ENCODE measurements at regions not wholly inside any gene's neighbourhood (a gene's known extent, or its start where the extent isn't known, plus 50 kb on each side); places are given as distances from the start of the nearest gene placed in this dataset.
"Not testable (repeated sequence)": the region's sequence is repeated elsewhere in the genome, so short reads cannot be mapped to it uniquely, and the experiment has no call there.

DNA sequence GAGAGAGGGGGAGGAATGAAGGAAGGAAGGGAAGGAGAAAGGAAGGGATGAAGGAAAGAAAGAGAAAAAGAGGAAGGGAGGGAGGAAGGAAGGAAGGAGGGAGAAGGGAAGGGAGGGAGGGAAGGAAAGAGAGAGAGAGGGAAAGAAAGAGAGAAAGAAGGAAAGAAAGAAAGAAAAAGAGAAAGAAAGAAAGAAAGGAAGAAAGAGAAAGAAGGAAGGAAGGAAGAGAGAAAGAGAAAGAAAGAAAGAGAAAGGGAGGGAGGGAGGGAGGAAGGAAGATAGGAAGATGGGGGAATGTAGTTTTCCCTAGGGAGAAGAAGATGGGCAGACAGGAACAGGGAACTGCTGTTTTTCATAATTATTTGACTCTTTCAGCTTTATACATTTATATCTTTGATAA lies 115.1 kb upstream of the CXADR start:
- no peaks in the 10 kb centered on the region for H3K27me3 ChIP-seq (ENCODE audit: insufficient read depth)
- H3K79me2 ChIP-seq (replicated peaks; ENCODE audit: insufficient read depth) = no peaks in the 10 kb centered on the region
- no peak overlapping the region for H3K27ac ChIP-seq (ENCODE audit: low read depth)
- ATAC-seq (no peak), DNase-seq (ENCODE audit: low spot score) (no peak)
- no peak overlapping the region for H3K4me2 ChIP-seq
- no peaks in the 10 kb centered on the region for H3K36me3 Mint-ChIP-seq (ENCODE audit: low read depth)
- no peaks in the 10 kb centered on the region; the same call in 2 of the 3 replicates for H3K4me1 Mint-ChIP-seq
- H3K9me2 ChIP-seq (ENCODE audit: insufficient read depth) = no peaks in the 10 kb centered on the region
- H3K27ac Mint-ChIP-seq = no peak overlapping the region
- no peak overlapping the region for H2AFZ ChIP-seq
- H3K4me3 Mint-ChIP-seq = no peak overlapping the region
- no peaks in the 10 kb centered on the region for H3K27me3 Mint-ChIP-seq (ENCODE audit: insufficient read depth, low read depth, poor library complexity)
- H3K4me3 ChIP-seq = no peak overlapping the region
- H3K9me3 Mint-ChIP-seq = no peaks in the 10 kb centered on the region
- H3K36me3 ChIP-seq (ENCODE audit: insufficient read depth) = no peaks in the 10 kb centered on the region
- no peaks in the 10 kb centered on the region for H3K4me1 ChIP-seq (ENCODE audit: insufficient read depth)
- no peaks in the 10 kb centered on the region for H4K20me1 ChIP-seq (replicated peaks; ENCODE audit: insufficient read depth)
- TF ChIP-seq, protein P1, sequence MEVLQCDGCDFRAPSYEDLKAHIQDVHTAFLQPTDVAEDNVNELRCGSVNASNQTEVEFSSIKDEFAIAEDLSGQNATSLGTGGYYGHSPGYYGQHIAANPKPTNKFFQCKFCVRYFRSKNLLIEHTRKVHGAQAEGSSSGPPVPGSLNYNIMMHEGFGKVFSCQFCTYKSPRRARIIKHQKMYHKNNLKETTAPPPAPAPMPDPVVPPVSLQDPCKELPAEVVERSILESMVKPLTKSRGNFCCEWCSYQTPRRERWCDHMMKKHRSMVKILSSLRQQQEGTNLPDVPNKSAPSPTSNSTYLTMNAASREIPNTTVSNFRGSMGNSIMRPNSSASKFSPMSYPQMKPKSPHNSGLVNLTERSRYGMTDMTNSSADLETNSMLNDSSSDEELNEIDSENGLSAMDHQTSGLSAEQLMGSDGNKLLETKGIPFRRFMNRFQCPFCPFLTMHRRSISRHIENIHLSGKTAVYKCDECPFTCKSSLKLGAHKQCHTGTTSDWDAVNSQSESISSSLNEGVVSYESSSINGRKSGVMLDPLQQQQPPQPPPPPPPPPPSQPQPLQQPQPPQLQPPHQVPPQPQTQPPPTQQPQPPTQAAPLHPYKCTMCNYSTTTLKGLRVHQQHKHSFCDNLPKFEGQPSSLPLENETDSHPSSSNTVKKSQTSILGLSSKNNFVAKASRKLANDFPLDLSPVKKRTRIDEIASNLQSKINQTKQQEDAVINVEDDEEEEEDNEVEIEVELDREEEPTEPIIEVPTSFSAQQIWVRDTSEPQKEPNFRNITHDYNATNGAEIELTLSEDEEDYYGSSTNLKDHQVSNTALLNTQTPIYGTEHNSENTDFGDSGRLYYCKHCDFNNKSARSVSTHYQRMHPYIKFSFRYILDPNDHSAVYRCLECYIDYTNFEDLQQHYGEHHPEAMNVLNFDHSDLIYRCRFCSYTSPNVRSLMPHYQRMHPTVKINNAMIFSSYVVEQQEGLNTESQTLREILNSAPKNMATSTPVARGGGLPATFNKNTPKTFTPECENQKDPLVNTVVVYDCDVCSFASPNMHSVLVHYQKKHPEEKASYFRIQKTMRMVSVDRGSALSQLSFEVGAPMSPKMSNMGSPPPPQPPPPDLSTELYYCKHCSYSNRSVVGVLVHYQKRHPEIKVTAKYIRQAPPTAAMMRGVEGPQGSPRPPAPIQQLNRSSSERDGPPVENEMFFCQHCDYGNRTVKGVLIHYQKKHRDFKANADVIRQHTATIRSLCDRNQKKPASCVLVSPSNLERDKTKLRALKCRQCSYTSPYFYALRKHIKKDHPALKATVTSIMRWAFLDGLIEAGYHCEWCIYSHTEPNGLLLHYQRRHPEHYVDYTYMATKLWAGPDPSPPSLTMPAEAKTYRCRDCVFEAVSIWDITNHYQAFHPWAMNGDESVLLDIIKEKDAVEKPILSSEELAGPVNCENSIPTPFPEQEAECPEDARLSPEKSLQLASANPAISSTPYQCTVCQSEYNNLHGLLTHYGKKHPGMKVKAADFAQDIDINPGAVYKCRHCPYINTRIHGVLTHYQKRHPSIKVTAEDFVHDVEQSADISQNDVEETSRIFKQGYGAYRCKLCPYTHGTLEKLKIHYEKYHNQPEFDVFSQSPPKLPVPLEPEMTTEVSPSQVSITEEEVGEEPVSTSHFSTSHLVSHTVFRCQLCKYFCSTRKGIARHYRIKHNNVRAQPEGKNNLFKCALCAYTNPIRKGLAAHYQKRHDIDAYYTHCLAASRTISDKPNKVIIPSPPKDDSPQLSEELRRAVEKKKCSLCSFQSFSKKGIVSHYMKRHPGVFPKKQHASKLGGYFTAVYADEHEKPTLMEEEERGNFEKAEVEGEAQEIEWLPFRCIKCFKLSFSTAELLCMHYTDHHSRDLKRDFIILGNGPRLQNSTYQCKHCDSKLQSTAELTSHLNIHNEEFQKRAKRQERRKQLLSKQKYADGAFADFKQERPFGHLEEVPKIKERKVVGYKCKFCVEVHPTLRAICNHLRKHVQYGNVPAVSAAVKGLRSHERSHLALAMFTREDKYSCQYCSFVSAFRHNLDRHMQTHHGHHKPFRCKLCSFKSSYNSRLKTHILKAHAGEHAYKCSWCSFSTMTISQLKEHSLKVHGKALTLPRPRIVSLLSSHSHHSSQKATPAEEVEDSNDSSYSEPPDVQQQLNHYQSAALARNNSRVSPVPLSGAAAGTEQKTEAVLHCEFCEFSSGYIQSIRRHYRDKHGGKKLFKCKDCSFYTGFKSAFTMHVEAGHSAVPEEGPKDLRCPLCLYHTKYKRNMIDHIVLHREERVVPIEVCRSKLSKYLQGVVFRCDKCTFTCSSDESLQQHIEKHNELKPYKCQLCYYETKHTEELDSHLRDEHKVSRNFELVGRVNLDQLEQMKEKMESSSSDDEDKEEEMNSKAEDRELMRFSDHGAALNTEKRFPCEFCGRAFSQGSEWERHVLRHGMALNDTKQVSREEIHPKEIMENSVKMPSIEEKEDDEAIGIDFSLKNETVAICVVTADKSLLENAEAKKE (CRISPR knock-in tag; IDR thresholded peaks at IDR 0.05) = no peak
- TF ChIP-seq, protein P2, sequence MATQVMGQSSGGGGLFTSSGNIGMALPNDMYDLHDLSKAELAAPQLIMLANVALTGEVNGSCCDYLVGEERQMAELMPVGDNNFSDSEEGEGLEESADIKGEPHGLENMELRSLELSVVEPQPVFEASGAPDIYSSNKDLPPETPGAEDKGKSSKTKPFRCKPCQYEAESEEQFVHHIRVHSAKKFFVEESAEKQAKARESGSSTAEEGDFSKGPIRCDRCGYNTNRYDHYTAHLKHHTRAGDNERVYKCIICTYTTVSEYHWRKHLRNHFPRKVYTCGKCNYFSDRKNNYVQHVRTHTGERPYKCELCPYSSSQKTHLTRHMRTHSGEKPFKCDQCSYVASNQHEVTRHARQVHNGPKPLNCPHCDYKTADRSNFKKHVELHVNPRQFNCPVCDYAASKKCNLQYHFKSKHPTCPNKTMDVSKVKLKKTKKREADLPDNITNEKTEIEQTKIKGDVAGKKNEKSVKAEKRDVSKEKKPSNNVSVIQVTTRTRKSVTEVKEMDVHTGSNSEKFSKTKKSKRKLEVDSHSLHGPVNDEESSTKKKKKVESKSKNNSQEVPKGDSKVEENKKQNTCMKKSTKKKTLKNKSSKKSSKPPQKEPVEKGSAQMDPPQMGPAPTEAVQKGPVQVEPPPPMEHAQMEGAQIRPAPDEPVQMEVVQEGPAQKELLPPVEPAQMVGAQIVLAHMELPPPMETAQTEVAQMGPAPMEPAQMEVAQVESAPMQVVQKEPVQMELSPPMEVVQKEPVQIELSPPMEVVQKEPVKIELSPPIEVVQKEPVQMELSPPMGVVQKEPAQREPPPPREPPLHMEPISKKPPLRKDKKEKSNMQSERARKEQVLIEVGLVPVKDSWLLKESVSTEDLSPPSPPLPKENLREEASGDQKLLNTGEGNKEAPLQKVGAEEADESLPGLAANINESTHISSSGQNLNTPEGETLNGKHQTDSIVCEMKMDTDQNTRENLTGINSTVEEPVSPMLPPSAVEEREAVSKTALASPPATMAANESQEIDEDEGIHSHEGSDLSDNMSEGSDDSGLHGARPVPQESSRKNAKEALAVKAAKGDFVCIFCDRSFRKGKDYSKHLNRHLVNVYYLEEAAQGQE (IDR thresholded peaks at IDR 0.05; ENCODE audit: unreplicated experiment) = no peak
- TF ChIP-seq STAT1 (IDR thresholded peaks at IDR 0.05; ENCODE audit: unreplicated experiment) (no peak), ZNF114 (CRISPR knock-in tag; IDR thresholded peaks at IDR 0.05) (no peak), ETS1 (IDR thresholded peaks at IDR 0.05) (no peak), JUNB (IDR thresholded peaks at IDR 0.05; ENCODE audit: unreplicated experiment) (no peak), NANOG (IDR thresholded peaks at IDR 0.05; ENCODE audit: borderline replicate concordance) (no peak), EZH2phosphoT487 (IDR thresholded peaks at IDR 0.05; ENCODE audit: unreplicated experiment) (no peak), POLR2AphosphoS5 (IDR thresholded peaks at IDR 0.05; ENCODE audit: low read depth) (no peak)
- no peaks in the 10 kb centered on the region for H3F3A ChIP-seq (replicated peaks; ENCODE audit: low read depth)

DNA sequence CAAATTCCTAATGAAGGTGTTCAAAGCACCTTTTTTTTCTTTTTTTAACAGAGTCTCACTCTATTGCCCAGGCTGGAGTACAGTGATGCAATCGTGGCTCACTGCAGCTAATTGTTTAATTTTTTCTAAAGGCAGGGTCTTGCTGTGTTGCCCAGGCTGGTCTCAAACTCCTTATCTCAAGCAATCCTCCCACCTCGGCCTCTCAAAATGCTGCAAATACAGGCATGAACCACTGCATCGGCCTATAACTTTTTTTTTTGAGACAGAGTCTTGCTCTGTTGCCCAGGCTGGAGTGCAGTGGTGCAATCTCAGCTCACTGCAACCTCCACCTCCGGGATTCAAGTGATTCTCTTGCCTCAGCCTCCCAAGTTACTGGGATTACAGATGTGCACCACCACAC lies 113.9 kb upstream of the CXADR start:
- H3K9me2 ChIP-seq (ENCODE audit: insufficient read depth); H3K4me1 Mint-ChIP-seq: not testable (repeated sequence)

More for the DNA sequence above, 113.9 kb upstream of the CXADR start:
- not testable (repeated sequence) for H2AFZ ChIP-seq; ATAC-seq; H3K36me3 Mint-ChIP-seq (ENCODE audit: low read depth); H3K79me2 ChIP-seq (replicated peaks; ENCODE audit: insufficient read depth); H3K27me3 ChIP-seq (ENCODE audit: insufficient read depth); H3F3A ChIP-seq (replicated peaks; ENCODE audit: low read depth); H3K4me1 ChIP-seq (ENCODE audit: insufficient read depth); H3K4me2 ChIP-seq; DNase-seq (ENCODE audit: low spot score); H3K27ac Mint-ChIP-seq; H3K4me3 ChIP-seq; H3K9me3 Mint-ChIP-seq; H3K27ac ChIP-seq (ENCODE audit: low read depth); H3K4me3 Mint-ChIP-seq; H3K27me3 Mint-ChIP-seq (ENCODE audit: insufficient read depth, low read depth, poor library complexity); H3K36me3 ChIP-seq (ENCODE audit: insufficient read depth); H4K20me1 ChIP-seq (replicated peaks; ENCODE audit: insufficient read depth)

All from GM23338 (cell line).